ENCODE measurements at regions not wholly inside any gene's neighbourhood (a gene's known extent, or its start where the extent isn't known, plus 50 kb on each side); places are given as distances from the start of the nearest gene placed in this dataset.
A peak's percentile ranks its signal among the peaks of the same experiment; 100 is the strongest.

GRCh38 chr7:26995666-26996065 is 100.1 kb downstream of the HOXA1 start:
- FAIRE-seq (no peak), DNase-seq (ENCODE audit: low read depth in 1 of 2, low spot score in 2 of 2) (no peak)
- H2BK120ac ChIP-seq (replicated peaks; ENCODE audit: low read depth, low read length): no peak overlapping the region
- ChIA-PET CTCF (ENCODE audit: partially characterized antibody) (no interaction called here), POLR2A (ENCODE audit: partially characterized antibody) (no interaction called here)
- H3K4me3 ChIP-seq (ENCODE audit: extremely low read depth in 1 of 4, insufficient read depth in 2 of 4, low read depth in 3 of 4, low read length in 4 of 4): no peak overlapping the region
- H2AFZ ChIP-seq (ENCODE audit: low read length): no peak overlapping the region
- no peak overlapping the region for H4K91ac ChIP-seq (replicated peaks; ENCODE audit: insufficient read length, low read length)
- no peak overlapping the region for H3K9ac ChIP-seq (replicated peaks in 1 of 4; ENCODE audit: extremely low read depth in 1 of 4, low read depth in 3 of 4, low read length in 3 of 4)
- no peak overlapping the region for H4K5ac ChIP-seq (ENCODE audit: insufficient read length, low read depth, low read length)
- H2BK12ac ChIP-seq (ENCODE audit: low read depth, low read length): no peak overlapping the region
- no peaks in the 10 kb centered on the region for H3K36me3 ChIP-seq (ENCODE audit: control insufficient read depth in 2 of 4, insufficient read depth in 4 of 4, low read length in 3 of 4)
- no peak overlapping the region for H3K14ac ChIP-seq (ENCODE audit: insufficient read length)
- no peaks in the 10 kb centered on the region for H4K20me1 ChIP-seq (replicated peaks in 1 of 2; ENCODE audit: control insufficient read depth in 1 of 2, insufficient read depth in 2 of 2, low read length in 2 of 2)
- H3K4ac ChIP-seq (replicated peaks; ENCODE audit: insufficient read length, low read depth, low read length): no peak overlapping the region
- H2BK15ac ChIP-seq (ENCODE audit: low read length): no peak overlapping the region
- H2AK5ac ChIP-seq (ENCODE audit: low read depth, low read length): no peak overlapping the region
- H3K23ac ChIP-seq (ENCODE audit: insufficient read length): no peak overlapping the region
- no peak overlapping the region for H3K56ac ChIP-seq (replicated peaks; ENCODE audit: insufficient read length, low read depth, low read length)
- no peak overlapping the region for H2BK5ac ChIP-seq (ENCODE audit: low read depth, low read length)
- no peak overlapping the region for H3K18ac ChIP-seq (ENCODE audit: extremely low read depth, low read length)
- H4K8ac ChIP-seq (ENCODE audit: extremely low read depth, insufficient read depth, low read length): no peak overlapping the region
- H3K79me2 ChIP-seq (ENCODE audit: control insufficient read depth in 1 of 2, insufficient read depth in 2 of 2, low read length in 2 of 2): no peaks in the 10 kb centered on the region
- no peaks in the 10 kb centered on the region for H3K79me1 ChIP-seq (ENCODE audit: low read depth, low read length)
- H3K27me3 ChIP-seq (replicated peaks in 1 of 4; ENCODE audit: control insufficient read depth in 3 of 4, extremely low read depth in 1 of 4, insufficient read depth in 3 of 4, low read length in 3 of 4): peaks cover 3 to 37% (median 17%) of the 10 kb centered on the region in 4 experiments
- H3K4me1 ChIP-seq (replicated peaks in 1 of 4; ENCODE audit: control insufficient read depth in 3 of 4, insufficient read depth in 4 of 4, low read length in 3 of 4): peaks cover 0 to 2% (median 0%) of the 10 kb centered on the region in 4 experiments; a peak in 2 of 7 replicates
- TF ChIP-seq RXRA (IDR thresholded peaks at IDR 0.05; ENCODE audit: insufficient read depth, low read depth, low read length): no peak
- no peak for TF ChIP-seq CHD2 (IDR thresholded peaks at IDR 0.05; ENCODE audit: low read length)
- no peak for TF ChIP-seq SRF (IDR thresholded peaks at IDR 0.05; ENCODE audit: low read depth, low read length)
- no peak for TF ChIP-seq BRCA1 (IDR thresholded peaks at IDR 0.05; ENCODE audit: low read depth, low read length)
- TF ChIP-seq NANOG (IDR thresholded peaks at IDR 0.05; ENCODE audit: insufficient read depth, low read depth, low read length, poor library complexity, severe bottlenecking): peak; percentile 24
- peaks cover 4 to 5% of the 10 kb centered on the region in 2 experiments; a peak in 2 of 4 replicates for H3K9me3 ChIP-seq (ENCODE audit: insufficient read depth in 2 of 2, low read depth in 1 of 2, low read length in 1 of 2)
- no peaks in the 10 kb centered on the region; the same call in 1 of the 2 replicates for H3K23me2 ChIP-seq (ENCODE audit: low read depth, low read length)
- H3K27ac ChIP-seq (ENCODE audit: low read depth, low read length): no peak overlapping the region
- no peak overlapping the region for H2BK20ac ChIP-seq (ENCODE audit: low read length)
- WGBS, 2 experiments (ENCODE audit: extremely low coverage in 1 of 2, insufficient coverage in 1 of 2, insufficient read length in 1 of 2, insufficient replicate concordance in 2 of 2, low coverage in 1 of 2, low lambda C conversion rate in 2 of 2, missing lambda C conversion rate in 1 of 2): 9% methylated on average over 1 of the region's 1 CpG; no CpG with 5 or more reads in 1 of the 2 experiments
- no peak overlapping the region for H3K4me2 ChIP-seq (ENCODE audit: insufficient read depth in 1 of 2, low read depth in 2 of 2, low read length in 2 of 2)
